RWPE2 (cell line): ENCODE measurements at regions not wholly inside any gene's neighbourhood (a gene's known extent, or its start where the extent isn't known, plus 50 kb on each side); places are given as distances from the start of the nearest gene placed in this dataset.
A peak's percentile ranks its signal among the peaks of the same experiment; 100 is the strongest.

Source experiments
- ATAC-seq: fragments of 200-7000 bp; cut with Tn5 transposase; 3 replicates; pipeline ENCODE4 v1.9.1; 2021; ENCODE audit warnings: low read depth
- DNase-seq: peaks from one replicate; pipeline ENCODE4 v3.0.0-alpha.2; 2020; ENCODE audit warnings: low spot score
- H3K27ac ChIP-seq: fragments of 450-650 bp; 2 replicates; pipeline ENCODE4 v1.5.1; 2017; ENCODE audit warnings: mild to moderate bottlenecking; ENCODE audit not compliant: poor library complexity, severe bottlenecking
- H3K27me3 ChIP-seq: fragments of 250-450 bp; sonication (Bioruptor Pico); 2 replicates; pipeline ENCODE4 v1.5.1; 2021; ENCODE audit warnings: mild to moderate bottlenecking, moderate library complexity; ENCODE audit not compliant: insufficient read depth, poor library complexity, severe bottlenecking
- H3K36me3 ChIP-seq: fragments of 250-450 bp; sonication (Bioruptor Pico); 2 replicates; pipeline ENCODE4 v1.5.1; 2020; ENCODE audit warnings: low read depth, mild to moderate bottlenecking, moderate library complexity
- H3K4me1 ChIP-seq: fragments of 250-450 bp; sonication (Bioruptor Pico); 2 replicates; pipeline ENCODE4 v1.5.1; 2021; ENCODE audit warnings: mild to moderate bottlenecking, moderate library complexity; ENCODE audit not compliant: insufficient read depth, poor library complexity, severe bottlenecking
- H3K4me3 ChIP-seq: fragments of 250-450 bp; sonication (Bioruptor Pico); 2 replicates; pipeline ENCODE4 v1.5.1; 2021; ENCODE audit warnings: mild to moderate bottlenecking, moderate library complexity; ENCODE audit not compliant: severe bottlenecking
- H3K9me3 ChIP-seq: fragments of 250-450 bp; sonication (Bioruptor Pico); 2 replicates; pipeline ENCODE4 v1.5.1; 2021; ENCODE audit warnings: mild to moderate bottlenecking, moderate library complexity; ENCODE audit not compliant: severe bottlenecking
- CTCF ChIP-seq: fragments of 450-650 bp; IDR thresholded peaks from one replicate; pipeline ENCODE4 v1.5.1; 2017; ENCODE audit warnings: mild to moderate bottlenecking, moderate library complexity; ENCODE audit not compliant: poor library complexity, severe bottlenecking

GRCh38 chr1:118321840-118322239 is 136.8 kb upstream of the SPAG17 start:
- no peak for ATAC-seq
- Histone ChIP-seq H3K9me3 (no peaks in the 10 kb centered on the region), H3K4me3 (no peak overlapping the region), H3K4me1 (peaks cover 11% of the 10 kb centered on the region), H3K27ac (no peak overlapping the region), H3K36me3 (no peaks in the 10 kb centered on the region), H3K27me3 (no peaks in the 10 kb centered on the region)
- no peak for TF ChIP-seq CTCF
- DNase-seq: no peak

GRCh38 chr1:118317842-118318614 is 133.0 kb upstream of the SPAG17 start:
- no peak for TF ChIP-seq CTCF
- Histone ChIP-seq H3K36me3 (no peaks in the 10 kb centered on the region), H3K4me1 (no peaks in the 10 kb centered on the region), H3K4me3 (no peak overlapping the region), H3K9me3 (no peaks in the 10 kb centered on the region), H3K27me3 (no peaks in the 10 kb centered on the region), H3K27ac (no peak overlapping the region)
- DNase-seq (no peak), ATAC-seq (no peak)

- H3K27me3 ChIP-seq: peaks cover 5% of the 10 kb centered on the region
- H3K4me1 ChIP-seq: peaks cover 3% of the 10 kb centered on the region
- no peak for TF ChIP-seq CTCF
- DNase-seq: no peak
- ATAC-seq: no peak
- H3K36me3 ChIP-seq: no peaks in the 10 kb centered on the region
- no peak overlapping the region for H3K4me3 ChIP-seq
- no peaks in the 10 kb centered on the region for H3K9me3 ChIP-seq
- H3K27ac ChIP-seq: no peak overlapping the region
These were observed 121.8 kb upstream of the SPAG17 start for GRCh38 chr1:118306851-118307250.

- no peak for DNase-seq
- peak; percentile 66 for TF ChIP-seq CTCF
These were observed 119.8 kb upstream of the SPAG17 start for GRCh38 chr1:118304722-118305359.

GRCh38 chr1:118303534-118303933 is 118.5 kb upstream of the SPAG17 start:
- Histone ChIP-seq H3K27me3 (no peaks in the 10 kb centered on the region), H3K4me3 (no peak overlapping the region), H3K9me3 (no peaks in the 10 kb centered on the region), H3K36me3 (no peaks in the 10 kb centered on the region), H3K4me1 (peaks cover 3% of the 10 kb centered on the region), H3K27ac (no peak overlapping the region)
- no peak for TF ChIP-seq CTCF
- no peak for ATAC-seq
- DNase-seq: no peak

More at GRCh38 chr1:118304722-118305359, 119.8 kb upstream of the SPAG17 start:
- no peak overlapping the region for H3K27ac ChIP-seq
- ATAC-seq: peak; percentile 60; the same call in 1 of the 3 replicates
- H3K4me1 ChIP-seq: peaks cover 3% of the 10 kb centered on the region
- no peaks in the 10 kb centered on the region for H3K27me3 ChIP-seq
- no peaks in the 10 kb centered on the region for H3K9me3 ChIP-seq
- H3K4me3 ChIP-seq: no peak overlapping the region
- no peaks in the 10 kb centered on the region for H3K36me3 ChIP-seq
